ENCODE measurements at regions not wholly inside any gene's neighbourhood (a gene's known extent, or its start where the extent isn't known, plus 50 kb on each side); places are given as distances from the start of the nearest gene placed in this dataset.

- no peak for TF ChIP-seq ZNF646 (CRISPR knock-in tag; IDR thresholded peaks at IDR 0.05)
- no peak for TF ChIP-seq PCBP2 (optimal IDR thresholded peaks at IDR 0.05; ENCODE audit: low read depth, low read length, poor library complexity, severe bottlenecking)
- TF ChIP-seq MAFF (IDR thresholded peaks at IDR 0.05; ENCODE audit: low read depth, low read length), result no peak
- no peak for TF ChIP-seq KDM5A (IDR thresholded peaks at IDR 0.05; ENCODE audit: borderline replicate concordance, low read length)
- TF ChIP-seq DZIP1 (CRISPR knock-in tag; IDR thresholded peaks at IDR 0.05), result no peak
- TF ChIP-seq PHF8 (CRISPR knock-in tag; IDR thresholded peaks at IDR 0.05), result no peak
- no peak for TF ChIP-seq ZNF24 (IDR thresholded peaks at IDR 0.05)
- no peak for TF ChIP-seq ZNF337 (CRISPR knock-in tag; IDR thresholded peaks at IDR 0.05; ENCODE audit: borderline replicate concordance, low read depth)
- no peak for TF ChIP-seq RAD51 (IDR thresholded peaks at IDR 0.05; ENCODE audit: borderline replicate concordance)
- TF ChIP-seq CAMTA2 (CRISPR knock-in tag; IDR thresholded peaks at IDR 0.05; ENCODE audit: borderline replicate concordance), result no peak
- no peak for TF ChIP-seq THAP7 (CRISPR knock-in tag; IDR thresholded peaks at IDR 0.05)
- TF ChIP-seq USF2 (IDR thresholded peaks at IDR 0.05; ENCODE audit: low read depth, low read length), result no peak
- no peak for TF ChIP-seq USF2 (CRISPR knock-in tag; IDR thresholded peaks at IDR 0.05; ENCODE audit: borderline replicate concordance)
- TF ChIP-seq ZSCAN20 (CRISPR knock-in tag; IDR thresholded peaks at IDR 0.05; ENCODE audit: borderline replicate concordance), result no peak
- no peak for TF ChIP-seq PLRG1 (conservative IDR thresholded peaks at IDR 0.05)
- TF ChIP-seq KLF9 (CRISPR knock-in tag; IDR thresholded peaks at IDR 0.05; ENCODE audit: low read depth), result no peak
Measured at GRCh38 chr2:67570611-67571010, 173.5 kb downstream of the ETAA1 start (continued).
